Uterus (tissue), 3 donors: ENCODE measurements at regions not wholly inside any gene's neighbourhood (a gene's known extent, or its start where the extent isn't known, plus 50 kb on each side); places are given as distances from the start of the nearest gene placed in this dataset.

Experiments used
- DNase-seq, 2 donors: peaks; one replicate each; pipeline ENCODE4 v3.0.0-alpha.2; 2019 to 2020
- H3K27ac ChIP-seq, 2 donors: fragments of 200-600 bp; sonication (generic); 1 replicate in 1 of 2; 2 replicates in 1 of 2; pipeline ENCODE4 v1.5.1; 2016 to 2018
- H3K27me3 ChIP-seq, 2 donors: fragments of 200-600 bp; sonication (generic); one replicate each; pipeline ENCODE4 v1.5.1; 2018 to 2019; ENCODE audit warnings: control low read depth in 1 of 2
- H3K36me3 ChIP-seq, 2 donors: fragments of 200-600 bp; sonication (generic); one replicate each; pipeline ENCODE4 v1.5.1; 2019; ENCODE audit warnings: control low read depth in 1 of 2
- H3K4me1 ChIP-seq, 2 donors: fragments of 200-600 bp; sonication (generic); one replicate each; pipeline ENCODE4 v1.5.1; 2018 to 2019; ENCODE audit warnings: control low read depth in 1 of 2
- H3K4me3 ChIP-seq, 2 donors: fragments of 200-600 bp; sonication (generic); 1 replicate in 1 of 2; 2 replicates in 1 of 2; pipeline ENCODE4 v1.5.1; 2018 to 2019; ENCODE audit warnings: mild to moderate bottlenecking in 1 of 2
- H3K9me3 ChIP-seq, 2 donors: fragments of 200-600 bp; sonication (generic); one replicate each; pipeline ENCODE4 v1.5.1; 2019; ENCODE audit warnings: control low read depth in 1 of 2
- POLR2A ChIP-seq, 2 donors: fragments of 450-650 bp; IDR thresholded peaks; one replicate each; pipeline ENCODE4 v1.6.1; 2016; ENCODE audit warnings: antibody characterized with exemption in 2 of 2, mild to moderate bottlenecking in 1 of 2, moderate library complexity in 1 of 2
- intact Hi-C: fragments of 100-400 bp; cut with DNase I; formaldehyde crosslinking; loops from one replicate; pipeline ENCODE4 v1.15.1; 2023; ENCODE audit warnings: low total_unique reads
- TF ChIP-seq, protein P1 (sequence below), 4 experiments: fragments of 200-600 bp in 2 of 4; fragments of 450-650 bp in 2 of 4; sonication (generic) in 2 of 4; IDR thresholded peaks; one replicate each; pipeline ENCODE4 v1.5.1; 2016 to 2019; ENCODE audit warnings: antibody characterized with exemption in 4 of 4, mild to moderate bottlenecking in 2 of 4, moderate library complexity in 1 of 4
- donor health status: DM: yes; HTN: yes; CAD: no.

DNA sequence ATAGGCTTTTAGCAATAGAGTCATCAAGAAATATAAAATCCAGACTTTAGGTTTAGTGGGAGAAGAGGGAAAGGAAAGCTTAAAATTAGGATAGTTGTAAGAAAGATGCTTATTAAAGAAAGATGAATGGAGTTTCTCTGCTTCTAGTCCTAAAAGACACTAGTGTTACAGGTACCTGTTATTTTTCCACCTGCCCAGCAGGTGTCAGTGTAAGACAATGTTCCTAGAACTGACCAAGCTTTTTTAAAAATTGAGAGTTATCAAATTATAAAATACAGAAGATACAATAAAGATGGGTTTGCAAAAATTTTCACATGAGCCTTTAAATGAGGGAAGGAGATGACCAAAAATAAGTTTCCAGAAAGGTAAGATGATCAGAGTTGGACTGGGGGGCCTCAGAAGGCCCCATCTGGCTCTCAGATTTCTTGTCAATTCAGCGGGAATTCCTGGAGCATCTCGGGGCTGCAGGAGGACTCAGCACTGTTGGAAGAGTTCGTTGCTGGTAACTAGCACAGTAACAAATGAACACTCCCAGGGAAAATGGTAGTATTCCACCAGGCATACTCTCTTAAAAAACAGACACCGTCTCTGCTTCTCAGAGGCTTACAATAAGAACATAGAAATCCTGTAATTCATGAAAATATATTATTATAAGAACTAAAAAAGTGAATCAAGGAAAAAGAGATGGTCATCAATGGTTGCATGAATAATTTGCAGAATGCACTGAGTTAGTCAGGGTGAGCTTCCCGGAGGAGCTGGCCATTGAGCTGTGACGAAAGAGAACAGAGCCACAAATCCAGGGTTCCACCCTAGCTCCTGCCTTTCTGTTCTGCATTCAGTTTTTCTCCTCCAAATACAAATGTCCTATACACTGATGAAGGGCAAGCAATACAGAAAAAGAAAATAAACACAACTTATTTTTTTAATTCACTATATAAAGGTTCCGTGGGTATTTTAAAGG, 71.8 kb upstream of the PIK3CG start:
- intact Hi-C loops = no loop called here
- Histone ChIP-seq H3K4me3 (no peak overlapping the region), H3K9me3 (no peaks in the 10 kb centered on the region), H3K4me1 (no peaks in the 10 kb centered on the region), H3K36me3 (no peaks in the 10 kb centered on the region), H3K27me3 (no peaks in the 10 kb centered on the region), H3K27ac (no peak overlapping the region)
- no peak for DNase-seq
- TF ChIP-seq POLR2A (IDR thresholded peaks at IDR 0.05) = no peak
- TF ChIP-seq, protein P1, sequence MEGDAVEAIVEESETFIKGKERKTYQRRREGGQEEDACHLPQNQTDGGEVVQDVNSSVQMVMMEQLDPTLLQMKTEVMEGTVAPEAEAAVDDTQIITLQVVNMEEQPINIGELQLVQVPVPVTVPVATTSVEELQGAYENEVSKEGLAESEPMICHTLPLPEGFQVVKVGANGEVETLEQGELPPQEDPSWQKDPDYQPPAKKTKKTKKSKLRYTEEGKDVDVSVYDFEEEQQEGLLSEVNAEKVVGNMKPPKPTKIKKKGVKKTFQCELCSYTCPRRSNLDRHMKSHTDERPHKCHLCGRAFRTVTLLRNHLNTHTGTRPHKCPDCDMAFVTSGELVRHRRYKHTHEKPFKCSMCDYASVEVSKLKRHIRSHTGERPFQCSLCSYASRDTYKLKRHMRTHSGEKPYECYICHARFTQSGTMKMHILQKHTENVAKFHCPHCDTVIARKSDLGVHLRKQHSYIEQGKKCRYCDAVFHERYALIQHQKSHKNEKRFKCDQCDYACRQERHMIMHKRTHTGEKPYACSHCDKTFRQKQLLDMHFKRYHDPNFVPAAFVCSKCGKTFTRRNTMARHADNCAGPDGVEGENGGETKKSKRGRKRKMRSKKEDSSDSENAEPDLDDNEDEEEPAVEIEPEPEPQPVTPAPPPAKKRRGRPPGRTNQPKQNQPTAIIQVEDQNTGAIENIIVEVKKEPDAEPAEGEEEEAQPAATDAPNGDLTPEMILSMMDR (IDR thresholded peaks at IDR 0.05) = peak; percentile 35 to 61 (median 49)

DNA sequence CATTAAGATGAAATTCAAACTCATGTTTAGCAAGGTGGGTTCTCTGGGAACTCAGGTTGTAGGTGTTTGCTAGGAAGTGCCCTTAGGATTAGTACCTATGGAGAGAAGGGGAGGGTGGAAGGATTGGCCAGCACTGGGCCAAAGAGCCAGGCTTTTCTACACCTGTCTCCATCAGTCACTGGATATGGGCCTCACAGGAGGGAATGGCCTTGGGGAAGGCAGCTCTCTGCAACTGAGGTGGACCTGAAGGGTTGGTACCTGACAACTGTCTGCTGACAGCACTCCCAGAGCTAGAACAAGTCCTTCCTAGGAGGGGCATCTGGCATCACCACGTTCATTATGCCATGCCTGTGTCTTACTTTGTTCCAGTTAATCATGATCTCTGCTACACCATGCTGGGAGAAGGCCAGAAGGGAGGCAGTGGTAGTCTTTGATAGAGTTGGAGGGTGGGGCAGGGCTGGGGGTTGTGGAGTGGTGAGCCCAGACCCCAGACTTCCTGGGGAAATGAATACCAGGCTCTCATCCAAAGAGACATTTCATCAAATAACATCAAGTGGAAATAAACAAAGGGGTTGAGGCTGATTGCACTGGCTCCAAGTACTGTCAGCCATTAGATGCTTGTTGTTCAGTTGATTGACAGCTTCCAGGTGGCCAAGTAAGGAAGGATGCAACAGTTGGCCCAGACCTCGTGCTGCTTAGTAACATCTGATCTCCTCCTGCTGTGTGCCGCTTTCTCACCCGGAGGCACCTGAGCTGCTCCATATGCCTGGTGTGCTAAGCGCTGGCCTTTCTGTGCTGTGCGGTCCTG, 70.6 kb upstream of the PIK3CG start:
- no peak overlapping the region for H3K4me3 ChIP-seq
- H3K27ac ChIP-seq = no peak overlapping the region
- intact Hi-C loops = no loop called here

DNA sequence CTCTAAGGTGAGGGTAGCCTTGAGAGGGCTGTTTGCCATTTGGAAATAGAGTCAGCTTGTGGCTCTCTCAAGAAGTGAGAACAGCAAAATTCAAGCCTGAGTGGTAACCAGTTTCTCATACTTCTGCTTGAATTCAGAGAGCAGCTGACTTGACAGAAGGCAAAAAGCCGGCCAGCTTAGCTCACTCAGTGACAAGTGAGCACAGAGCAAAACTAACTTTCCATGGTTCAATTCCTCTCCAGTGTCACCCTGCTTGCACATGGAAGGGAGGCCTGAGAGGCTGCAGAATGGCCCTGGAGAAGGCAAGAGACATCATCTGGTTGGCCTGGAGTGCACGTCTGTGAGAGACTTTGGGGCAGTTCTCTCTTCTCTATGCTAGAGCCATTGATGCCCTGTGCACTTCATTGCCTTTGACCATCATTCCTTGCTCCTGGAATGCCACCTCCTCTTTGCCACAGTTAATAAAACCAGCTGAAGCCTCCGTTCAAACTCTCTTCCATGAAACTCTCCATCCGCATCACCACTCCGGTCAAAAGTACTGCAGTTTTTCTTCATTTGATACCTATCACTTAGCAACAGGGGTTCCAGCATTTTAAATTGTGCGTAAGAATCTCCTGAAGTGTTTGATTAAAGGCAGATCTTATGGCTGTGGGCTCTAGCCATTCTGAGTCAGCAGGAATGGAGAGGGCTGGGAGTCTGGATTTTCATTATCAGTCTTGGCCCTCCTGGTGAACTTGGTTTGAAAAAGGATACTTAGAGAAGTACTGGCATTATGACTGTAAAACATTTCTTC, 69.8 kb upstream of the PIK3CG start:
- no peak overlapping the region for H3K4me3 ChIP-seq
- no peak for TF ChIP-seq POLR2A (IDR thresholded peaks at IDR 0.05)
- TF ChIP-seq, protein P1 (IDR thresholded peaks at IDR 0.05) = no peak
- H3K27me3 ChIP-seq = no peaks in the 10 kb centered on the region
- DNase-seq = no peak
- no peaks in the 10 kb centered on the region for H3K4me1 ChIP-seq
- no peaks in the 10 kb centered on the region for H3K9me3 ChIP-seq
- H3K27ac ChIP-seq = no peak overlapping the region
- H3K36me3 ChIP-seq = no peaks in the 10 kb centered on the region
- intact Hi-C loops = no loop called here

More for the DNA sequence above, 70.6 kb upstream of the PIK3CG start:
- Histone ChIP-seq H3K4me1 (no peaks in the 10 kb centered on the region), H3K9me3 (no peaks in the 10 kb centered on the region), H3K36me3 (no peaks in the 10 kb centered on the region), H3K27me3 (no peaks in the 10 kb centered on the region)
- no peak for DNase-seq
- no peak for TF ChIP-seq POLR2A (IDR thresholded peaks at IDR 0.05)
- TF ChIP-seq, protein P1 (IDR thresholded peaks at IDR 0.05) = no peak

DNA sequence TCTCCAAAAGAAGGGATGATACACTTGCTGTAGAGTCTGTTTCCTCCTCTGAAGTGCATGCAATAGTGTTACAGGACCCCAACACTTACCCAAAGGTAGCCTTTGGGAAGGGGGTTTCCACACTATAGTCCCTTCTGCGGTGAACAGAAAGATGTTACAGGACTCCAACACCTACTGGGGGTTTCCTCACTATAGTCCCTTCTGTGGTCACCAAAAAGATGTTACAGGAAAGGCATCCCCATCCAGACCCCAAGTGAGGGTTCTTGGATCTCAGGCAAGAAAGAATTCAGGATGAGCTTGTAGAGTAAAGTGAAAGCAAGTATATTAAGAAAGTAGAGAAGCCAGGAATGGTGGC, 69.2 kb upstream of the PIK3CG start:
- no peaks in the 10 kb centered on the region for H3K27me3 ChIP-seq
- no peak overlapping the region for H3K27ac ChIP-seq
- no peaks in the 10 kb centered on the region for H3K9me3 ChIP-seq
- no peaks in the 10 kb centered on the region for H3K4me1 ChIP-seq
- TF ChIP-seq, protein P1 (IDR thresholded peaks at IDR 0.05) = no peak
- no peak for TF ChIP-seq POLR2A (IDR thresholded peaks at IDR 0.05)
- intact Hi-C loops = no loop called here
- no peak overlapping the region for H3K4me3 ChIP-seq
- H3K36me3 ChIP-seq = no peaks in the 10 kb centered on the region
- DNase-seq = no peak
